ENCODE measurements at regions not wholly inside any gene's neighbourhood (a gene's known extent, or its start where the extent isn't known, plus 50 kb on each side); places are given as distances from the start of the nearest gene placed in this dataset.

DNA sequence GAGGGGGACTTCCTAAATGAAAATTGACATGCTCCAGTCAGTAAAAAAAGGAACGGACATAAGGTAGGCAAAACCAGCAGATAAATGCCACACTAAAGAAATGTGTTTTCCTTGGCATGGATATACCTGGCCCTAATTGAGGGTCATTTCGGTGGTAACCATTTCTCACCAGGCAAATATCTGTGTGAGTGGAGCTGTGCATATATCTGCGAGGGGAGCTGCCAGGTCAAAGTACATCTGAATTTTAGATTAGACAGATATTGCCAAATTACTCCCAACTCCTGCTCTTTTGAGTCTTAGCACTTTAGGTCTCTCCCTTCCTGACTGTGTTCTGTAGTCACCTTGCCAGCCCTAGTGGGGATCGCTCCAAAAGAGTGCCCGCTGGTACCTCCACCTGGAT is 204.2 kb downstream of the SH3BP4 start:
- TF ChIP-seq, protein P1, sequence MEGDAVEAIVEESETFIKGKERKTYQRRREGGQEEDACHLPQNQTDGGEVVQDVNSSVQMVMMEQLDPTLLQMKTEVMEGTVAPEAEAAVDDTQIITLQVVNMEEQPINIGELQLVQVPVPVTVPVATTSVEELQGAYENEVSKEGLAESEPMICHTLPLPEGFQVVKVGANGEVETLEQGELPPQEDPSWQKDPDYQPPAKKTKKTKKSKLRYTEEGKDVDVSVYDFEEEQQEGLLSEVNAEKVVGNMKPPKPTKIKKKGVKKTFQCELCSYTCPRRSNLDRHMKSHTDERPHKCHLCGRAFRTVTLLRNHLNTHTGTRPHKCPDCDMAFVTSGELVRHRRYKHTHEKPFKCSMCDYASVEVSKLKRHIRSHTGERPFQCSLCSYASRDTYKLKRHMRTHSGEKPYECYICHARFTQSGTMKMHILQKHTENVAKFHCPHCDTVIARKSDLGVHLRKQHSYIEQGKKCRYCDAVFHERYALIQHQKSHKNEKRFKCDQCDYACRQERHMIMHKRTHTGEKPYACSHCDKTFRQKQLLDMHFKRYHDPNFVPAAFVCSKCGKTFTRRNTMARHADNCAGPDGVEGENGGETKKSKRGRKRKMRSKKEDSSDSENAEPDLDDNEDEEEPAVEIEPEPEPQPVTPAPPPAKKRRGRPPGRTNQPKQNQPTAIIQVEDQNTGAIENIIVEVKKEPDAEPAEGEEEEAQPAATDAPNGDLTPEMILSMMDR (IDR thresholded peaks at IDR 0.05), result no peak
- TF ChIP-seq POLR2AphosphoS5 (IDR thresholded peaks at IDR 0.05; ENCODE audit: low read depth, low read length), result no peak
